Heart right ventricle (tissue), 16 donors: ENCODE measurements at regions not wholly inside any gene's neighbourhood (a gene's known extent, or its start where the extent isn't known, plus 50 kb on each side); places are given as distances from the start of the nearest gene placed in this dataset.

ENCODE experiments used
- ATAC-seq, 8 donors: fragments of 200-7000 bp; cut with Tn5 transposase; one replicate each; pipeline ENCODE4 v1.9.1; 2020; ENCODE audit warnings: mild to moderate bottlenecking in 8 of 8, moderate library complexity in 8 of 8, moderate number of reproducible peaks in 1 of 8
- DNase-seq, 2 donors: peaks; one replicate each; pipeline ENCODE4 v3.0.0-alpha.2; 2020
- H3K27ac ChIP-seq, 10 donors: fragments of 200-600 bp; sonication (generic) in 2 of 10; one replicate each; pipeline versions ENCODE4 v1.5.0 to v1.8.0; 2020 to 2022; ENCODE audit warnings: mild to moderate bottlenecking in 3 of 10
- H3K27me3 ChIP-seq, 7 donors: fragments of 200-600 bp; one replicate each; pipeline ENCODE4 v1.8.0; 2021 to 2022; ENCODE audit warnings: mild to moderate bottlenecking in 2 of 7
- H3K36me3 ChIP-seq, 9 donors: fragments of 200-600 bp; sonication (generic) in 1 of 9; one replicate each; pipeline versions ENCODE4 v1.5.0 to v1.8.0; 2020 to 2022; ENCODE audit warnings: mild to moderate bottlenecking in 2 of 9
- H3K4me1 ChIP-seq, 9 donors: fragments of 200-600 bp; sonication (generic) in 1 of 9; one replicate each; pipeline versions ENCODE4 v1.5.0 to v1.8.0; 2020 to 2022; ENCODE audit warnings: mild to moderate bottlenecking in 4 of 9
- H3K4me3 ChIP-seq, 10 donors: fragments of 200-600 bp; sonication (generic) in 2 of 10; one replicate each; pipeline versions ENCODE4 v1.5.0 to v1.8.0; 2020 to 2022; ENCODE audit warnings: mild to moderate bottlenecking in 7 of 10, moderate library complexity in 2 of 10
- H3K9me3 ChIP-seq, 11 donors: fragments of 200-600 bp in 10 of 11; sonication (generic) in 2 of 11; one replicate each; pipeline versions ENCODE4 v1.5.0 to v1.8.0; 2013 to 2022; ENCODE audit warnings: mild to moderate bottlenecking in 2 of 11, control low read depth in 1 of 11, moderate library complexity in 1 of 11
- WGBS, 2 donors: extraction: QIAGEN DNeasy Blood & Tissue Kit; methylation state at CpG; one replicate each; pipeline ENCODE4 v1.1.7; 2013; ENCODE audit warnings: inconsistent platforms in 1 of 2; 5-methylcytosine and 5-hydroxymethylcytosine counted together
- intact Hi-C, 10 donors: fragments of 100-400 bp; cut with DNase I; formaldehyde crosslinking; loops; one replicate each; pipeline versions ENCODE4 v1.11.1 to v1.14.2; 2022
- TF ChIP-seq, protein P1 (sequence below), 9 donors: fragments of 200-600 bp; sonication (generic) in 2 of 9; IDR thresholded peaks; one replicate each; pipeline versions ENCODE4 v1.5.0 to v1.8.0; 2021 to 2022; ENCODE audit warnings: antibody characterized with exemption in 9 of 9, mild to moderate bottlenecking in 5 of 9, moderate library complexity in 1 of 9
- donor health status: Arrhythmogenic right ventricular cardiomyopathy.
- donor health status: ischemic (EF 13 %, LVEDD 7.1; RV severe dilation, severe dysfunction).
- donor health status: healthy with polysubstance abuse.
- donor health status: DM: no; HTN: yes; CAD: no.
- donor health status: DM: no; HTN: no; CAD: no.
- donor health status: ischemic (EF 25% LVEDD 6.9; RV normal size, moderate dysfunction).
- donor health status: ischemic (EF 25% LVEDD 5.7; RV mildly dilated, moderate dysfunction).
- donor health status: healthy.
- donor health status: DM: yes; HTN: yes; CAD: no.
- donor health status: Ischemic cardiomyopathy.
- donor health status: ischemic (EF 35%, LVEDD 5.7; RV mildly dilated, moderate dysfunction).
- donor health status: nonischemic (EF 11% LVEDD 7.7; RV severe dilation, severe dysfunction).
- donor health status: DM: yes; HTN: yes; CAD: no.
- donor health status: PGD.
- donor health status: ischemic (EF 29% LVEDD 5.4; RV normal size, mild dysfunction).
- donor health status: nonischemic (EF 23%, LVEDD 6.1; RV moderate dilation, normal function).

DNA sequence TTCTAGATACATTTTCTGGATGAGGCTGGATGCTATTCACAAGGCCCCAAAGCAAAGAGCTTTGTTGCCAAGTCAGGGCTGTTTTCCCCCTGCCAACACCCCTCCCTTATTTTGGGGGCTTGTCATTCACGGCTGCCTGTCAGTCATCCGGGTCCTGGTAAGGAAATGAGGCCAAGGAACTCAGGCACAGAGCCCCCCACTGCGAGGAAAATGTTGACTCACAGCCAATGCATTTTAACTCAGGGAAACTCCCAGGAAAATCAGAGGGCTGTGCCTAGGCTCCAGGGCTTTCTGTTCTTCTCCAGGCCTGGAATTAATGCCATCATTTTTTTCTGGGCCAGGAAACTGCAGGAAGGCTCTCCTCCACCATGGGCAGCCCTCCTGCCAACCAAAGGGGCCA is 241.1 kb downstream of the SMAD2 start:
- no peaks in the 10 kb centered on the region for H3K36me3 ChIP-seq
- intact Hi-C loops, result no loop called here
- 37 to 46% methylated on average over 3 of the region's 3 CpGs for WGBS, 2 donors
- H3K9me3 ChIP-seq, result no peaks in the 10 kb centered on the region
- ATAC-seq (no peak), DNase-seq (no peak)
- TF ChIP-seq, protein P1, sequence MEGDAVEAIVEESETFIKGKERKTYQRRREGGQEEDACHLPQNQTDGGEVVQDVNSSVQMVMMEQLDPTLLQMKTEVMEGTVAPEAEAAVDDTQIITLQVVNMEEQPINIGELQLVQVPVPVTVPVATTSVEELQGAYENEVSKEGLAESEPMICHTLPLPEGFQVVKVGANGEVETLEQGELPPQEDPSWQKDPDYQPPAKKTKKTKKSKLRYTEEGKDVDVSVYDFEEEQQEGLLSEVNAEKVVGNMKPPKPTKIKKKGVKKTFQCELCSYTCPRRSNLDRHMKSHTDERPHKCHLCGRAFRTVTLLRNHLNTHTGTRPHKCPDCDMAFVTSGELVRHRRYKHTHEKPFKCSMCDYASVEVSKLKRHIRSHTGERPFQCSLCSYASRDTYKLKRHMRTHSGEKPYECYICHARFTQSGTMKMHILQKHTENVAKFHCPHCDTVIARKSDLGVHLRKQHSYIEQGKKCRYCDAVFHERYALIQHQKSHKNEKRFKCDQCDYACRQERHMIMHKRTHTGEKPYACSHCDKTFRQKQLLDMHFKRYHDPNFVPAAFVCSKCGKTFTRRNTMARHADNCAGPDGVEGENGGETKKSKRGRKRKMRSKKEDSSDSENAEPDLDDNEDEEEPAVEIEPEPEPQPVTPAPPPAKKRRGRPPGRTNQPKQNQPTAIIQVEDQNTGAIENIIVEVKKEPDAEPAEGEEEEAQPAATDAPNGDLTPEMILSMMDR (IDR thresholded peaks at IDR 0.05), result no peak
- no peak overlapping the region for H3K4me3 ChIP-seq
- peaks cover 0 to 34% (median 7%) of the 10 kb centered on the region in 7 donors for H3K27me3 ChIP-seq
- H3K27ac ChIP-seq, result no peak overlapping the region
- H3K4me1 ChIP-seq, result no peaks in the 10 kb centered on the region

DNA sequence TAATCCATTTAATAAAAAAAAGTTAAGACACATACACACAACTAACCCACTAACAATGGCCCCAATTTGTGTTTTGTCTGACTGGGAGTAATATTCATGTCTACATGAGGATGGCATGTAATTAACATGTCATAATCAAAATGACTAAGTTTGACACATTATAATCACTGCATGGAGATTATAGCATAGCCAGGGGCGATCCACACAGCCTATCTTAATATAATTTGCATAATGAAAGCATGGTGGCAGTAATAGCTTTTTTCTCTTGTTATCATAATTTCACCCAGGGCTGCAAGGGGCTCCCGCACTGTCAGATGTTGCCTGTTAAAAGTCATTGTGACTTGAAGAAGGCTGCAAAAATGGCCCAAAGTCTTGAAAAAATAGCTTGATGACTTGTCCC is 243.7 kb downstream of the SMAD2 start:
- DNase-seq (no peak), ATAC-seq (no peak)
- Histone ChIP-seq H3K27ac (no peak overlapping the region), H3K27me3 (peaks cover 0 to 13% (median 0%) of the 10 kb centered on the region in 7 donors), H3K9me3 (no peaks in the 10 kb centered on the region), H3K4me3 (no peak overlapping the region), H3K36me3 (no peaks in the 10 kb centered on the region), H3K4me1 (no peaks in the 10 kb centered on the region)
- intact Hi-C loops, result no loop called here
- 71 to 74% methylated on average over 2 of the region's 2 CpGs for WGBS, 2 donors
- TF ChIP-seq, protein P1 (IDR thresholded peaks at IDR 0.05), result no peak

DNA sequence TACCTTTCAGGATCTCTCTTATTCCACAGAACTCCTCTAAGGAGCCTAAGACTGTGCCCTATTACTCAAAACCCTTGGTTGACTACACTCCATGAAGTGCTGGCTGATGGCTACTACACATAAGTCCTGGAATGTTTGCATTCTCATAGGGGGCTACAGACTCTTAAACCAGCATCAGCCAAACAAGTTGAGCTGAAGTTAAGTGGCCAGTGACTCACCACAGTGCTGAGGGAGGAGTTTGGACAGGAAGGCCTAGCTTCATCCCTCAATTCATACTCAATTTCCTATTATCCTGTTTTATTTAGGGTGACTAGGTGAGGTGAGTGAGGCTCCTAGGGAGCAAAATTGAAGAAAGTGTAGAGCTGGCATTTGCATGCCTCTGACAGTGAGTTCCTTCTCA is 246.7 kb downstream of the SMAD2 start:
- ATAC-seq (no peak), DNase-seq (no peak)
- intact Hi-C loops, result no loop called here
- H3K27ac ChIP-seq, result no peak overlapping the region
- no peaks in the 10 kb centered on the region for H3K4me1 ChIP-seq
- no peaks in the 10 kb centered on the region for H3K36me3 ChIP-seq
- H3K4me3 ChIP-seq, result no peak overlapping the region
- TF ChIP-seq, protein P1 (IDR thresholded peaks at IDR 0.05), result no peak
- peaks cover 0 to 24% (median 0%) of the 10 kb centered on the region in 7 donors for H3K27me3 ChIP-seq
- H3K9me3 ChIP-seq, result no peaks in the 10 kb centered on the region

DNA sequence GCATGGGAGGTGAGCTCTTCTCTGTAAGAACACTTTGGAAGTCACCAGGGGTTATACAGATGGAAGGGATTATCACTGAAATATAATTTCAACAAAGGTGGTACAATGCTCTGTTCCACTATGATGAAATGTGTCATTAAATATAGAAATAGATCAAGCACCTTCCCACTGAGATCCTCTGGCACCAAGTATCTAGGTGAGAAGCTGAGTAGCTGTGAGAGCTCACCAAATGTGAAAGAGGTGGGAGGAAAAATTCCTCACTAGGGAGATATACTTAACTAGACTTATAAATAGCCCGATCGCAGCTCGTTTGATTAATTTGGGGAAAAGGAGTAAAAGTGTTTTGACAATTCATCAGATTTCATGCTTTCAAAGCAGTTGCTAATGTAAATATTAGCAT is 247.6 kb downstream of the SMAD2 start:
- no peak for DNase-seq
- TF ChIP-seq, protein P1 (IDR thresholded peaks at IDR 0.05), result no peak
- no peak overlapping the region for H3K27ac ChIP-seq
- no peak overlapping the region for H3K4me3 ChIP-seq
- intact Hi-C loops, result no loop called here
- WGBS, 2 donors, result 42 to 51% methylated on average over 3 of the region's 3 CpGs
- no peaks in the 10 kb centered on the region for H3K4me1 ChIP-seq
- H3K27me3 ChIP-seq, result peaks cover 0 to 24% (median 0%) of the 10 kb centered on the region in 7 donors
- no peaks in the 10 kb centered on the region for H3K9me3 ChIP-seq
- H3K36me3 ChIP-seq, result no peaks in the 10 kb centered on the region
- ATAC-seq, result no peak

DNA sequence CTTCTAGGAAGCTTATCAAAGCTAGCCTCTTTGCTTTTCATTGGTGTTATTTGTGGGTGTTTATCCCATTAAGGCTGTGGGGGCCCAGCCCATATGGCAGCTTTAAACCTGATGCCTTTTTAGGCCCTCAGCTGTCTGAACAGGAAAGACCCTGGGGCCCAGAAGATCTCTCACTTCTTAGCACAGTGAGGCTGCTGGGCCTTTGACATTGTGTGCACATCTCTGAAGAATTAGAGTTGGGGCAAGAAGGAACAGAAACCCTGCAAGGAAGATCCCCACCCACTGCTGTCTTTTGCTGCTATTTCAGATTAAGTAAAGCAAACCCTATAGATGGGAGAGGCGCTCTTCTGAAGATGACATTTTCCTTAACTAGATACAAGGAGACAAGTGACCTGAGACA is 250.0 kb downstream of the SMAD2 start:
- Histone ChIP-seq H3K4me3 (no peak overlapping the region), H3K27me3 (peaks cover 0 to 21% (median 0%) of the 10 kb centered on the region in 7 donors), H3K27ac (no peak overlapping the region), H3K9me3 (no peaks in the 10 kb centered on the region), H3K4me1 (no peaks in the 10 kb centered on the region), H3K36me3 (no peaks in the 10 kb centered on the region)
- DNase-seq (no peak), ATAC-seq (no peak)
- intact Hi-C loops, result no loop called here
- 90 to 97% methylated on average over 1 of the region's 1 CpG for WGBS, 2 donors
- TF ChIP-seq, protein P1 (IDR thresholded peaks at IDR 0.05), result no peak
